Panc1 (cell line): ENCODE measurements at regions not wholly inside any gene's neighbourhood (a gene's known extent, or its start where the extent isn't known, plus 50 kb on each side); places are given as distances from the start of the nearest gene placed in this dataset.

Experiments used
- ATAC-seq: fragments of 200-7000 bp; cut with Tn5 transposase; 2 replicates; pipeline ENCODE4 v1.9.1; 2020; ENCODE audit warnings: mild to moderate bottlenecking, moderate library complexity
- BruUV-seq: library from RNA; stranded (reverse); fragments of 400-500 nt; replicated peaks from 2 replicates; lab custom pipeline; 2021; lab: Mats Ljungman, UMichigan
- CTCF ChIA-PET: fragments of 300-600 bp; sonication (Branson Sonifier 250); formaldehyde crosslinking; loops from one replicate; lab custom pipeline; 2022; ENCODE audit warnings: antibody characterized with exemption; lab: Charles Lee
- POLR2A ChIA-PET: fragments of 300-600 bp; sonication (Branson Sonifier 250); formaldehyde crosslinking; loops from one replicate; lab custom pipeline; 2022; ENCODE audit warnings: antibody characterized with exemption; lab: Charles Lee
- DNase-seq: peaks from one replicate; pipeline ENCODE4 v3.0.0-alpha.2; 2010; ENCODE audit warnings: low read depth, low spot score
- H3K27ac ChIP-seq: 2 replicates; pipeline ENCODE4 v1.5.1; 2011; ENCODE audit warnings: mild to moderate bottlenecking, low read length, inconsistent platforms
- H3K27me3 ChIP-seq: fragments of 200-500 bp; sonication (Bioruptor generic); 2 replicates; pipeline ENCODE4 v1.6.0; 2014; ENCODE audit warnings: low read length, inconsistent platforms; ENCODE audit not compliant: control insufficient read depth, insufficient read depth
- H3K36me3 ChIP-seq: fragments of 200-500 bp; sonication (Bioruptor generic); 2 replicates; pipeline ENCODE4 v1.5.1; 2014; ENCODE audit warnings: inconsistent platforms, mild to moderate bottlenecking, low read length, moderate library complexity; ENCODE audit not compliant: control insufficient read depth, insufficient read depth
- H3K4me1 ChIP-seq: 2 replicates; pipeline ENCODE4 v1.5.1; 2011; ENCODE audit warnings: inconsistent platforms, mild to moderate bottlenecking, low read length, moderate library complexity; ENCODE audit not compliant: control insufficient read depth, insufficient read depth
- H3K4me3 ChIP-seq, 2 experiments: 2 replicates each; pipeline ENCODE4 v1.5.1; 2011 to 2012; ENCODE audit warnings: low read depth in 2 of 2, low read length in 2 of 2, mild to moderate bottlenecking in 2 of 2, inconsistent platforms in 1 of 2, moderate library complexity in 1 of 2
- H3K9me3 ChIP-seq: fragments of 200-500 bp; sonication (Bioruptor generic); 2 replicates; pipeline ENCODE4 v1.5.1; 2014; ENCODE audit warnings: low read depth, mild to moderate bottlenecking, inconsistent platforms, low read length, moderate library complexity; ENCODE audit not compliant: control insufficient read depth, insufficient read depth
- POLR2AphosphoS5 ChIP-seq: IDR thresholded peaks from 2 replicates; pipeline ENCODE4 v1.6.1; 2012; ENCODE audit warnings: mild to moderate bottlenecking, low read depth, low read length, moderate library complexity
- SIN3A ChIP-seq: IDR thresholded peaks from 2 replicates; pipeline ENCODE4 v1.6.1; 2012; ENCODE audit warnings: low read depth, mild to moderate bottlenecking, low read length, moderate library complexity, borderline replicate concordance; ENCODE audit not compliant: insufficient read depth
- TCF7L2 ChIP-seq: IDR thresholded peaks from 2 replicates; pipeline ENCODE4 v1.6.1; 2011; ENCODE audit warnings: mild to moderate bottlenecking, low read depth, low read length, inconsistent platforms
- in situ Hi-C: cut with HindIII; loops from 2 replicates; pipeline ENCODE4 v1.10.0; 2016; ENCODE audit warnings: low sequenced_read_pairs, low pct_unique_long_range_greater_than_20kb
- intact Hi-C: fragments of 100-400 bp; cut with micrococcal nuclease; formaldehyde crosslinking; loops from one replicate; pipeline ENCODE4 v1.10.0; 2022; ENCODE audit not compliant: unreplicated experiment
- TF ChIP-seq, protein P1 (sequence below), 2 experiments: IDR thresholded peaks; 2 replicates each; pipeline ENCODE4 v1.6.1; 2011 to 2012; ENCODE audit warnings: low read depth in 2 of 2, control low read depth in 1 of 2, low read length in 1 of 2, mild to moderate bottlenecking in 1 of 2, moderate library complexity in 1 of 2; ENCODE audit not compliant: insufficient read depth in 1 of 2
- TF ChIP-seq, protein P2 (sequence below): fragments of 450-650 bp; IDR thresholded peaks from 2 replicates; pipeline ENCODE4 v1.5.1; 2017; ENCODE audit warnings: mild to moderate bottlenecking

DNA sequence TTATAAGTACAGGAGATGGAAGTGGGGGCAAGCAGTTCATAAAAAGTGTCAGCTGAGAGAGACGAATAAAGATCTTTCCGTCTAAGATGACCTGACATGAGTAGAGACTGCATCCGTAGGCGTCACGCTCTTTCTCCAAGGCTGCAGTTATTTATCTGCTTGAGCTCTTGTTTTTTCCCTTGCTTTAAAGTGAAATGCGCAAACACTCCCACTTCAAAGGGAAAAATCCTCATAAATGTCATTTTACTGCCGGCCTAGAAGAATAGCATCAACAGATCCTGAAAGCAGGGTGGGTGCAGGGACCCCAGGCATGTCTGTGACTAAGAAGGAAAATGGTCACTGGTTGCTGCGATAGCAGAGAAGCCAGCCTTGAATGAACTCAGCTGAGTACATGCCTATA lies 647.4 kb downstream of the MED13L start:
- ChIA-PET CTCF (no interaction called here), POLR2A (no interaction called here)
- BruUV-seq: no TSS peak
- H3K9me3 ChIP-seq: no peaks in the 10 kb centered on the region; the same call in 1 of the 2 replicates
- no peaks in the 10 kb centered on the region for H3K27me3 ChIP-seq
- TF ChIP-seq, protein P1, sequence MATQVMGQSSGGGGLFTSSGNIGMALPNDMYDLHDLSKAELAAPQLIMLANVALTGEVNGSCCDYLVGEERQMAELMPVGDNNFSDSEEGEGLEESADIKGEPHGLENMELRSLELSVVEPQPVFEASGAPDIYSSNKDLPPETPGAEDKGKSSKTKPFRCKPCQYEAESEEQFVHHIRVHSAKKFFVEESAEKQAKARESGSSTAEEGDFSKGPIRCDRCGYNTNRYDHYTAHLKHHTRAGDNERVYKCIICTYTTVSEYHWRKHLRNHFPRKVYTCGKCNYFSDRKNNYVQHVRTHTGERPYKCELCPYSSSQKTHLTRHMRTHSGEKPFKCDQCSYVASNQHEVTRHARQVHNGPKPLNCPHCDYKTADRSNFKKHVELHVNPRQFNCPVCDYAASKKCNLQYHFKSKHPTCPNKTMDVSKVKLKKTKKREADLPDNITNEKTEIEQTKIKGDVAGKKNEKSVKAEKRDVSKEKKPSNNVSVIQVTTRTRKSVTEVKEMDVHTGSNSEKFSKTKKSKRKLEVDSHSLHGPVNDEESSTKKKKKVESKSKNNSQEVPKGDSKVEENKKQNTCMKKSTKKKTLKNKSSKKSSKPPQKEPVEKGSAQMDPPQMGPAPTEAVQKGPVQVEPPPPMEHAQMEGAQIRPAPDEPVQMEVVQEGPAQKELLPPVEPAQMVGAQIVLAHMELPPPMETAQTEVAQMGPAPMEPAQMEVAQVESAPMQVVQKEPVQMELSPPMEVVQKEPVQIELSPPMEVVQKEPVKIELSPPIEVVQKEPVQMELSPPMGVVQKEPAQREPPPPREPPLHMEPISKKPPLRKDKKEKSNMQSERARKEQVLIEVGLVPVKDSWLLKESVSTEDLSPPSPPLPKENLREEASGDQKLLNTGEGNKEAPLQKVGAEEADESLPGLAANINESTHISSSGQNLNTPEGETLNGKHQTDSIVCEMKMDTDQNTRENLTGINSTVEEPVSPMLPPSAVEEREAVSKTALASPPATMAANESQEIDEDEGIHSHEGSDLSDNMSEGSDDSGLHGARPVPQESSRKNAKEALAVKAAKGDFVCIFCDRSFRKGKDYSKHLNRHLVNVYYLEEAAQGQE (IDR thresholded peaks at IDR 0.05; ENCODE audit: insufficient read depth in 1 of 2, low read depth in 2 of 2, low read length in 1 of 2): no peak
- TF ChIP-seq TCF7L2 (no peak), SIN3A (no peak), POLR2AphosphoS5 (no peak)
- TF ChIP-seq, protein P2, sequence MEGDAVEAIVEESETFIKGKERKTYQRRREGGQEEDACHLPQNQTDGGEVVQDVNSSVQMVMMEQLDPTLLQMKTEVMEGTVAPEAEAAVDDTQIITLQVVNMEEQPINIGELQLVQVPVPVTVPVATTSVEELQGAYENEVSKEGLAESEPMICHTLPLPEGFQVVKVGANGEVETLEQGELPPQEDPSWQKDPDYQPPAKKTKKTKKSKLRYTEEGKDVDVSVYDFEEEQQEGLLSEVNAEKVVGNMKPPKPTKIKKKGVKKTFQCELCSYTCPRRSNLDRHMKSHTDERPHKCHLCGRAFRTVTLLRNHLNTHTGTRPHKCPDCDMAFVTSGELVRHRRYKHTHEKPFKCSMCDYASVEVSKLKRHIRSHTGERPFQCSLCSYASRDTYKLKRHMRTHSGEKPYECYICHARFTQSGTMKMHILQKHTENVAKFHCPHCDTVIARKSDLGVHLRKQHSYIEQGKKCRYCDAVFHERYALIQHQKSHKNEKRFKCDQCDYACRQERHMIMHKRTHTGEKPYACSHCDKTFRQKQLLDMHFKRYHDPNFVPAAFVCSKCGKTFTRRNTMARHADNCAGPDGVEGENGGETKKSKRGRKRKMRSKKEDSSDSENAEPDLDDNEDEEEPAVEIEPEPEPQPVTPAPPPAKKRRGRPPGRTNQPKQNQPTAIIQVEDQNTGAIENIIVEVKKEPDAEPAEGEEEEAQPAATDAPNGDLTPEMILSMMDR: no peak
- intact Hi-C loops: no loop called here
- DNase-seq (no peak), ATAC-seq (no peak)
- H3K4me1 ChIP-seq: no peaks in the 10 kb centered on the region
- H3K4me3 ChIP-seq: no peak overlapping the region
- H3K27ac ChIP-seq: no peak overlapping the region
- H3K36me3 ChIP-seq: no peaks in the 10 kb centered on the region
- in situ Hi-C loops: no loop called here

DNA sequence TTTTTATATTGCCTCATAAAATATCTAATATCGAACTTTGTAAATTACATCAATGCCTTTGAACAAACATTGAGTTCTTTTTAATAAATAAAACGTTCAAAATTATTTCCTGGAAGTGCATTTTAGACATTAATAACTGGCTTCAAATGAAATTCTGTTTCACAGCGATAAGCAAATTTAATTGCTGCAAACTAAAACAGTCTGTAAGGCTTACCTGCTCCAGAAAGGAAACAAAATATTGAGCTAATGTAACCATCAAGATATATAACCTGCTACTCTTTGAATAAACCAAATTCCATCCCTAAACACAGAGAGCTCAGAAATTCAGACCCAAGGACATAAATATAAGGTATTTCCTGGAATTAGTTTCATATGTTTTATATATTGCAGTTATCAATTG lies 651.3 kb downstream of the MED13L start:
- H3K27me3 ChIP-seq: no peaks in the 10 kb centered on the region
- TF ChIP-seq SIN3A (no peak), TCF7L2 (no peak), POLR2AphosphoS5 (no peak)
- TF ChIP-seq, protein P2: no peak
- TF ChIP-seq, protein P1 (IDR thresholded peaks at IDR 0.05; ENCODE audit: insufficient read depth in 1 of 2, low read depth in 2 of 2, low read length in 1 of 2): no peak
- no peak overlapping the region for H3K27ac ChIP-seq
- ChIA-PET CTCF (no interaction called here), POLR2A (no interaction called here)
- no TSS peak for BruUV-seq
- ATAC-seq (no peak), DNase-seq (no peak)
- intact Hi-C loops: no loop called here
- no peaks in the 10 kb centered on the region; the same call in 1 of the 2 replicates for H3K9me3 ChIP-seq
- in situ Hi-C loops: no loop called here
- H3K4me3 ChIP-seq: no peak overlapping the region
- no peaks in the 10 kb centered on the region for H3K36me3 ChIP-seq
- H3K4me1 ChIP-seq: no peaks in the 10 kb centered on the region
